ENCODE measurements at regions not wholly inside any gene's neighbourhood (a gene's known extent, or its start where the extent isn't known, plus 50 kb on each side); places are given as distances from the start of the nearest gene placed in this dataset.
"Not testable (repeated sequence)": the region's sequence is repeated elsewhere in the genome, so short reads cannot be mapped to it uniquely, and the experiment has no call there.

DNA sequence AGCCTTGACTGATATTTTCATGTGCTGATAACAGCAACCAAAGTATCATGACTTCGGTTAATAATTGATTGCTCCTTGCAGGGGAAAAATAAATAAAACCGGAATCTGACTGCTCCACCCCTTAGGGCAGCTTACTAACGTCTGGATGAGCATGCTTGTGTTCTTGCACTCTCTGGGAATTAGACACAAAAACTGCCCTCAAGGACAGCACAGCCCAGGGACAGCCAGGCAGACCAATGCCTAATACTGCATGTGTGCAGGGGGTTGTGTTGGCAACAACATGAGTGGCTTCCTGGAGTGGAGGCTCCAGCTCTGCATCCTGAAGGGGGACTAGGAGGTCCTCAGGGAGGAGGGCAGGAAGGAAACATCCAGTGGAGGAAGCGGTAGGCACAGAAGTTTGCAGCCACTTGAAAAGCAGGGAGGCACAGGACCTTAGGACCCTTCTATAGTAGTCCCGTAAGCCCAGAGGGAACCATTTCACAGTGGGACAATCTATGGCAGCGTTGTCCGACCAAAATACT lies 205.4 kb upstream of the IRF2BP2 start:
- TF ChIP-seq POLR2A, POLR2AphosphoS5, TAF1 (IDR thresholded peaks at IDR 0.05; ENCODE audit: low read depth, low read length): not testable (repeated sequence)
